ENCODE measurements at regions not wholly inside any gene's neighbourhood (a gene's known extent, or its start where the extent isn't known, plus 50 kb on each side); places are given as distances from the start of the nearest gene placed in this dataset.
"Not testable (repeated sequence)": the region's sequence is repeated elsewhere in the genome, so short reads cannot be mapped to it uniquely, and the experiment has no call there.

DNA sequence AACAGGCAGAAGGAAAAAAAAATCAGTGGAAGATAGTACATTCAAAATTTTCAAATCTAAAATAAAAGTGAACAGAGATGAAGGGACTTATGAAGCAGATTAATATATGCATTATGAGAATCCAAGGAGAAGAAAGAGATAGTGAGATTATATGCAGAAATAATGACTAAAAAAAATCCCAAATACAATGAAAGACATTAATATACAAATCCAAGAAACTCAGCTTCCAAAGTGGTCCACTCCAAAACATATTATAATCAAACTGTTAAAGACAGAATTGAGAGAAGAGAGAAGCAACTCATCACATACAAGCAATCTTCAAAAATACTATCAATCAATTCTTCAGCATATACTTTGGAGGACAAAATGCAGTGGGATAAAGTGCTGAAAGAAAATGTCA lies 73.5 kb upstream of the CARMIL1 start:
- Histone ChIP-seq H3K27me3 (ENCODE audit: control insufficient read depth, insufficient read depth, low read length) (no peaks in the 10 kb centered on the region), H3K27ac (ENCODE audit: low read length) (no peak overlapping the region), H3K4me1 (ENCODE audit: control insufficient read depth, insufficient read depth, low read length) (no peaks in the 10 kb centered on the region), H3K36me3 (ENCODE audit: control insufficient read depth, insufficient read depth, low read length) (no peaks in the 10 kb centered on the region), H3K9me3 (ENCODE audit: control insufficient read depth, insufficient read depth, low read length) (no peaks in the 10 kb centered on the region), H3K4me3 (ENCODE audit: low read length) (no peak overlapping the region)
- Mint-ChIP-seq H3K4me3 (no peak overlapping the region), H3K9me3 (peaks cover 5 to 7% of the 10 kb centered on the region in 2 donors), H3K27ac (no peak overlapping the region), H3K36me3 (no peaks in the 10 kb centered on the region), H3K4me1 (no peaks in the 10 kb centered on the region), H3K27me3 (ENCODE audit: low read depth in 2 of 2) (peaks cover 25 to 43% of the 10 kb centered on the region in 2 donors)
- intact Hi-C loops (cut with micrococcal nuclease) = no loop called here
- DNase-seq (no peak), ATAC-seq (no peak)
- TF ChIP-seq, protein P1, sequence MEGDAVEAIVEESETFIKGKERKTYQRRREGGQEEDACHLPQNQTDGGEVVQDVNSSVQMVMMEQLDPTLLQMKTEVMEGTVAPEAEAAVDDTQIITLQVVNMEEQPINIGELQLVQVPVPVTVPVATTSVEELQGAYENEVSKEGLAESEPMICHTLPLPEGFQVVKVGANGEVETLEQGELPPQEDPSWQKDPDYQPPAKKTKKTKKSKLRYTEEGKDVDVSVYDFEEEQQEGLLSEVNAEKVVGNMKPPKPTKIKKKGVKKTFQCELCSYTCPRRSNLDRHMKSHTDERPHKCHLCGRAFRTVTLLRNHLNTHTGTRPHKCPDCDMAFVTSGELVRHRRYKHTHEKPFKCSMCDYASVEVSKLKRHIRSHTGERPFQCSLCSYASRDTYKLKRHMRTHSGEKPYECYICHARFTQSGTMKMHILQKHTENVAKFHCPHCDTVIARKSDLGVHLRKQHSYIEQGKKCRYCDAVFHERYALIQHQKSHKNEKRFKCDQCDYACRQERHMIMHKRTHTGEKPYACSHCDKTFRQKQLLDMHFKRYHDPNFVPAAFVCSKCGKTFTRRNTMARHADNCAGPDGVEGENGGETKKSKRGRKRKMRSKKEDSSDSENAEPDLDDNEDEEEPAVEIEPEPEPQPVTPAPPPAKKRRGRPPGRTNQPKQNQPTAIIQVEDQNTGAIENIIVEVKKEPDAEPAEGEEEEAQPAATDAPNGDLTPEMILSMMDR (IDR thresholded peaks at IDR 0.05) = no peak

DNA sequence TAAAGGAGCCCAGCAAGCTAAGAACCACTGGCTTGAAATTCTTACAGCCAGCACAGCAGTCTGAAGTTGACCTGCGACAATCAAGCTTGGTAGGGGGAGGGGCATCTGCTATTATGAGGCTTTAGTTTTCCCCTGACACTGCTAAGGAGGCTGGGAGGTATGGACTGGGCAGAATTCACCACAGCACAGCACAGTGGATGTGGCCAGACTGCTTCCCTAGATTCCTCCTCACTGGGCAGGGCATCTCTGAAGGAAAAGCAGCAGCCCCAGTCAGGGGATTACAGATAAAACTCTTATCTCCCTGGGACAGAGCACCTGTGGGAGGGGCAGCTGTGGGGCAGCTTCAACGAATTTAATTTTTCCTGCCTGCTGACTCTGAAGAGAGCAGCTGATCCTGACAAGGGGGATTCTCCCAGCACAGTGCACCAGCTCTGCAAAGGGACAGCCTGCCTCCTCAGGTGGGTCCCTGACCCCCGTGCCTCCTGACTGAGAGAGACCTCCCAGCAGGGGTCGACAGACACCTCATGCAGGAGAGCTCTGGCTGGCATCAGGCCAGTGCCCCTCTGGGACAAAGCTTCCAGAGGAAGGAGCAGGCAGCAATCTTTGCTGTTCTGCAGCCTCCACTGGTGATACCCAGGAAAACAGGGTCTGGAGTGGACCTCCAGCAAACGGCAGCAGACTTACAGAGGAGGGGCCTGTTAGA lies 71.6 kb upstream of the CARMIL1 start:
- H3K9me3 Mint-ChIP-seq; DNase-seq; H3K27ac Mint-ChIP-seq; H3K4me1 ChIP-seq (ENCODE audit: control insufficient read depth, insufficient read depth, low read length); H3K27ac ChIP-seq (ENCODE audit: low read length); intact Hi-C loops (cut with micrococcal nuclease); H3K4me3 Mint-ChIP-seq; ATAC-seq; H3K36me3 ChIP-seq (ENCODE audit: control insufficient read depth, insufficient read depth, low read length); H3K4me3 ChIP-seq (ENCODE audit: low read length); H3K4me1 Mint-ChIP-seq; H3K9me3 ChIP-seq (ENCODE audit: control insufficient read depth, insufficient read depth, low read length); H3K27me3 ChIP-seq (ENCODE audit: control insufficient read depth, insufficient read depth, low read length); H3K36me3 Mint-ChIP-seq: not testable (repeated sequence)
- 66% methylated on average over 5 of the region's 5 CpGs for WGBS (ENCODE audit: insufficient coverage)
- peaks cover 28 to 50% of the 10 kb centered on the region in 2 donors for H3K27me3 Mint-ChIP-seq (ENCODE audit: low read depth in 2 of 2)

DNA sequence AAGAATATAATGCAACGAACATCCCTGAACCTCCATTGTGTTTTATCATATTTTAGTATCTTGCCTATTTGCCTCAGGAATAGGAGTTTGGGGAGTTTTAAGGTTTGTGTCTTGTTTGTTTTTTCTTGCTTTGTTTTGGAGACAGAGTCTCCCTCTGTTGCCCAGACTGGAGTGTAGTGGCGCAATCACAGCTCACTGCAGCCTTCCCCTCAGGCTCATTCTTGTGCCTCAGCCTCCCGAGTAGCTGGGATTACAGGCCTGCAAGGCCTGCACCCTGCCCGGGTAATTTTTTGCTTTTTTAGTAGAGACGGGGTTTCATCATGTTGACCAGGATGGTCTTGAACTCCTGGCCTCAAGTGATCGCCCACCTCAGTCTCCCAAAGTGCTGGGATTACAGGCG lies 63.3 kb upstream of the CARMIL1 start:
- H3K4me1 ChIP-seq (ENCODE audit: control insufficient read depth, insufficient read depth, low read length) = no peaks in the 10 kb centered on the region
- H3K36me3 ChIP-seq (ENCODE audit: control insufficient read depth, insufficient read depth, low read length) = no peaks in the 10 kb centered on the region
- ATAC-seq = no peak
- no peak overlapping the region for H3K4me3 ChIP-seq (ENCODE audit: low read length)
- WGBS (ENCODE audit: insufficient coverage) = 96% methylated on average over 7 of the region's 7 CpGs
- TF ChIP-seq, protein P1 (IDR thresholded peaks at IDR 0.05) = no peak
- DNase-seq = no peak
- H3K27ac Mint-ChIP-seq = no peak overlapping the region
- H3K4me1 Mint-ChIP-seq = no peaks in the 10 kb centered on the region
- no peaks in the 10 kb centered on the region for H3K9me3 Mint-ChIP-seq
- intact Hi-C loops (cut with micrococcal nuclease) = no loop called here
- no peaks in the 10 kb centered on the region for H3K9me3 ChIP-seq (ENCODE audit: control insufficient read depth, insufficient read depth, low read length)
- no peak overlapping the region for H3K4me3 Mint-ChIP-seq
- H3K27me3 ChIP-seq (ENCODE audit: control insufficient read depth, insufficient read depth, low read length) = no peaks in the 10 kb centered on the region
- no peak overlapping the region for H3K27ac ChIP-seq (ENCODE audit: low read length)
- peaks cover 3 to 7% of the 10 kb centered on the region in 2 donors for H3K27me3 Mint-ChIP-seq (ENCODE audit: low read depth in 2 of 2)
- H3K36me3 Mint-ChIP-seq = no peaks in the 10 kb centered on the region

DNA sequence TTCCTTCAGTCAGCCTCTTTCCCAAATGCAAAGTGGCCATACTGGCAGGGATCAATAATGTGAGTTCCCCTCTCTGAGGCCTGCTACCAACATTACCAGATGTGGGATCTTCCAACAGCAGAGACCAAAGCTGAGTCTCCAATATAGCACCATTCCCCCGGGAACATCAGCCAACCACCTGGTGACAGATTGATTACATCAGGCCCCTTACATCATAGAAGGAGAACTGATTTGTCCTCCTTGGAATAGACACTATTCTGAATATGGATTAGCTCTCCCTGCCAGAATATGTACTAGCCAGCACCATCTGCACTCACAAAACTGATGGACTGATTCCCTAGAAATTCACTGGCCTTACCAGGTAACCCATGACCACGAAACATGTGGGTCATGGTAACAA lies 61.9 kb upstream of the CARMIL1 start:
- no peaks in the 10 kb centered on the region for H3K4me1 ChIP-seq (ENCODE audit: control insufficient read depth, insufficient read depth, low read length)
- H3K27ac ChIP-seq (ENCODE audit: low read length) = no peak overlapping the region
- peaks cover 0 to under 1% of the 10 kb centered on the region in 2 donors for H3K27me3 Mint-ChIP-seq (ENCODE audit: low read depth in 2 of 2)
- no peaks in the 10 kb centered on the region for H3K27me3 ChIP-seq (ENCODE audit: control insufficient read depth, insufficient read depth, low read length)
- TF ChIP-seq, protein P1 (IDR thresholded peaks at IDR 0.05) = no peak
- no peak overlapping the region for H3K4me3 ChIP-seq (ENCODE audit: low read length)
- ATAC-seq (no peak), DNase-seq (no peak)
- intact Hi-C loops (cut with micrococcal nuclease) = no loop called here
- no peaks in the 10 kb centered on the region for H3K36me3 Mint-ChIP-seq
- WGBS (ENCODE audit: insufficient coverage) = 97% methylated on average over 2 of the region's 2 CpGs
- H3K4me3 Mint-ChIP-seq = no peak overlapping the region
- no peaks in the 10 kb centered on the region for H3K4me1 Mint-ChIP-seq
- H3K9me3 Mint-ChIP-seq = no peaks in the 10 kb centered on the region
- no peak overlapping the region for H3K27ac Mint-ChIP-seq
- H3K9me3 ChIP-seq (ENCODE audit: control insufficient read depth, insufficient read depth, low read length) = no peaks in the 10 kb centered on the region
- no peaks in the 10 kb centered on the region for H3K36me3 ChIP-seq (ENCODE audit: control insufficient read depth, insufficient read depth, low read length)

All from natural killer cell (primary cell).